Thoracic aorta (tissue), 2 donors: ENCODE measurements at regions not wholly inside any gene's neighbourhood (a gene's known extent, or its start where the extent isn't known, plus 50 kb on each side); places are given as distances from the start of the nearest gene placed in this dataset.

Source experiments
- ATAC-seq: fragments of 150-250 bp; one replicate; pipeline ENCODE4 v1.8.0; 2017; ENCODE audit warnings: low read depth; ENCODE audit not compliant: insufficient number of reproducible peaks, low FRiP score
- DNase-seq: peaks from one replicate; pipeline ENCODE4 v3.0.0-alpha.2; 2020; ENCODE audit warnings: low spot score
- H3K27ac ChIP-seq, 2 donors: fragments of 200-600 bp; sonication (generic); 1 replicate in 1 of 2; 2 replicates in 1 of 2; pipeline ENCODE4 v1.5.1; 2016; ENCODE audit warnings: mild to moderate bottlenecking in 2 of 2, moderate library complexity in 2 of 2
- H3K27me3 ChIP-seq: fragments of 200-600 bp; sonication (generic); replicated peaks from 2 replicates; pipeline ENCODE4 v1.6.0; 2016; ENCODE audit warnings: mild to moderate bottlenecking; ENCODE audit not compliant: insufficient read depth
- H3K36me3 ChIP-seq: fragments of 200-600 bp; sonication (generic); one replicate; pipeline ENCODE4 v1.5.1; 2016
- H3K4me1 ChIP-seq, 2 donors: fragments of 200-600 bp; sonication (generic); 1 replicate in 1 of 2; 2 replicates in 1 of 2; pipeline versions ENCODE4 v1.5.1 to v1.6.0; 2016; ENCODE audit warnings: low read depth in 2 of 2, mild to moderate bottlenecking in 1 of 2; ENCODE audit not compliant: control insufficient read depth in 1 of 2
- H3K4me3 ChIP-seq: fragments of 200-600 bp; sonication (generic); 2 replicates; pipeline ENCODE4 v1.5.1; 2016; ENCODE audit warnings: mild to moderate bottlenecking
- H3K9me3 ChIP-seq: fragments of 200-600 bp; sonication (generic); 2 replicates; pipeline ENCODE4 v1.5.1; 2016
- TF ChIP-seq, protein P1 (sequence below): fragments of 200-600 bp; sonication (generic); IDR thresholded peaks from one replicate; pipeline ENCODE4 v1.5.1; 2019; ENCODE audit warnings: antibody characterized with exemption

DNA sequence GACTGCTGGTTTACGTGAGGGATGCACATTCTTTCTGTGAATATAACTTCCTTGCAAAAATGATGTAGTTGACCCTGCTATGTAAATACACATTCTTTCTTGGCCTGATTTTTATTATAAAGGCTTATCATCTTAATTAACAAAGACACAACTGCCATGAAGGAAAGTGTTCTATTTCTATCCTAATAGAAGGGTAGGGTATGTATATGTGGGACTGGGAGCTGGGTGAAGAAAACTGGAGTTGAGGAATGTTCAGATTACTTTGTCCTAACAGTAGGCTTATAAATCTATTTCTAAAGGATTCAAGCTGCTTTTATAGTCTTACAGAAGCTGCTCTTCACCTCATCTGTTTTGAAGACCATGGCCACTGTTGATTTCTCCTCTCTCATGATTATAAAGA lies 76.5 kb upstream of the RGS17 start:
- Histone ChIP-seq H3K9me3 (no peaks in the 10 kb centered on the region), H3K27me3 (no peaks in the 10 kb centered on the region), H3K4me1 (no peaks in the 10 kb centered on the region), H3K27ac (no peak overlapping the region), H3K4me3 (no peak overlapping the region), H3K36me3 (no peaks in the 10 kb centered on the region)
- ATAC-seq (no peak), DNase-seq (no peak)
- TF ChIP-seq, protein P1, sequence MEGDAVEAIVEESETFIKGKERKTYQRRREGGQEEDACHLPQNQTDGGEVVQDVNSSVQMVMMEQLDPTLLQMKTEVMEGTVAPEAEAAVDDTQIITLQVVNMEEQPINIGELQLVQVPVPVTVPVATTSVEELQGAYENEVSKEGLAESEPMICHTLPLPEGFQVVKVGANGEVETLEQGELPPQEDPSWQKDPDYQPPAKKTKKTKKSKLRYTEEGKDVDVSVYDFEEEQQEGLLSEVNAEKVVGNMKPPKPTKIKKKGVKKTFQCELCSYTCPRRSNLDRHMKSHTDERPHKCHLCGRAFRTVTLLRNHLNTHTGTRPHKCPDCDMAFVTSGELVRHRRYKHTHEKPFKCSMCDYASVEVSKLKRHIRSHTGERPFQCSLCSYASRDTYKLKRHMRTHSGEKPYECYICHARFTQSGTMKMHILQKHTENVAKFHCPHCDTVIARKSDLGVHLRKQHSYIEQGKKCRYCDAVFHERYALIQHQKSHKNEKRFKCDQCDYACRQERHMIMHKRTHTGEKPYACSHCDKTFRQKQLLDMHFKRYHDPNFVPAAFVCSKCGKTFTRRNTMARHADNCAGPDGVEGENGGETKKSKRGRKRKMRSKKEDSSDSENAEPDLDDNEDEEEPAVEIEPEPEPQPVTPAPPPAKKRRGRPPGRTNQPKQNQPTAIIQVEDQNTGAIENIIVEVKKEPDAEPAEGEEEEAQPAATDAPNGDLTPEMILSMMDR = no peak

DNA sequence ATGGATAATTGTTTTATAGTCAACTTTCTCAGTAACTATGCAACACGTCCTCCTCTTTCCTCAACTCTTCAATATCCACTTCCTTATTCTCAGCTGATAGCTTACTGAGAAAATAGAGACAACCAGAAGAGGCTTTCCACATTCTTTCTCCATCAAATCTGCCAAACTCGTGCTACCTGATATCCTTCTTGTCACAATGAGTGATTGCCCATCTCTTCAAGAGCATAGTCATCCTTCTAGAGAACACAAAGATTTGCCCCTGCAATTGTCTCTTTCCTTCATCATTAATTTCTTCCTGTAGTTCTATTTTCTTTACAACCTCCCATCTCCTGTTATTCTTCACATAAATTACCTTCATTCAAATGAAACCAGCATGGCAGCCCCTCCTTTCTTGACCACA lies 75.9 kb upstream of the RGS17 start:
- H3K4me1 ChIP-seq = no peaks in the 10 kb centered on the region
- no peak overlapping the region for H3K4me3 ChIP-seq
- H3K27ac ChIP-seq = no peak overlapping the region
- no peaks in the 10 kb centered on the region for H3K36me3 ChIP-seq
- no peaks in the 10 kb centered on the region for H3K27me3 ChIP-seq
- TF ChIP-seq, protein P1 = no peak
- no peak for ATAC-seq
- DNase-seq = no peak
- H3K9me3 ChIP-seq = no peaks in the 10 kb centered on the region

DNA sequence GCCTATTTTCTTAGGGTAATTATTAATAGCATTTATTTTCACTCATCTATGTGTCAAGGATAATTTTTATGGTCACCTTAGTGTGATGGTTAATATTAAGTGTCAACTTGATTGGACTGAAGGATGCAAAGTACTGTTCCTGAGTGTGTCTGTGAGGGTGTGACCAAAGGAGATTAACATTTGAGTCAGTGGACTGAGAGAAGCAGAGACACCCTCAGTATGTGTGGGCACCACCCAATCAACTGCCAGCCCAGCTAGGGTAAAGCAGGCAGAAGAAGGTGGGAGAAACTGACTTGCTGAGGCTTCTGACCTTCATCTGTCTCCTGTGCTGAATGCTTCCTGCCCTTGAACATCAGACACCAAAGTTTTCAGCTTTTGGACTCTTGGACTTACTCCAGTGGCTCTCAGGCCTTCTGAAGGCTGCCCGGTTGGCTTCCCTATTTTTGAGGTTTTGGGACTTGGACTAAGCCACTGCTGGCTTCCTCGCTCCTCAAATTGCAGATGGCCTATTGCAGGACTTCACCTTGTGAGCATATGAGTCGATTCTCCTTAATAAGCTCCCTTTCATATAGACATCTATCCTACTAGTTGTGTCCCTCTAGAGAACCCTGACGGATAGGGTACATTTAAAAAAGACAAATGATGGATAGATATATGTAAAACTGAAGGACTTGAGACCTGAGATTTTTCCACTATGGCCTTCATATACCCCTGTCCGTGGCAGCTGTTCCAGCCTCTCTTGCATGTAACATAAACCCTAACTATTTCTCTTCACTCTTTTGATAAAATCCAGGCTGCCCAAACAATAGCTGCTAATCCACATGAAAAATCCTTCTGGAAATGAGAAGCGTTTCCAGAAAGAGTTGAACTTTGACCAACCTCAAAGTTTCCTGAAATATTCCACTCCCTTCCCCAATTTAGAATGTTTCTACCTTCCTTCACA lies 62.1 kb upstream of the RGS17 start:
- no peak overlapping the region for H3K4me3 ChIP-seq
- H3K4me1 ChIP-seq = no peaks in the 10 kb centered on the region
- ATAC-seq = no peak
- no peaks in the 10 kb centered on the region for H3K27me3 ChIP-seq
- no peak for DNase-seq
- no peaks in the 10 kb centered on the region for H3K36me3 ChIP-seq
- TF ChIP-seq, protein P1 = no peak
- no peak overlapping the region for H3K27ac ChIP-seq
- H3K9me3 ChIP-seq = no peaks in the 10 kb centered on the region

DNA sequence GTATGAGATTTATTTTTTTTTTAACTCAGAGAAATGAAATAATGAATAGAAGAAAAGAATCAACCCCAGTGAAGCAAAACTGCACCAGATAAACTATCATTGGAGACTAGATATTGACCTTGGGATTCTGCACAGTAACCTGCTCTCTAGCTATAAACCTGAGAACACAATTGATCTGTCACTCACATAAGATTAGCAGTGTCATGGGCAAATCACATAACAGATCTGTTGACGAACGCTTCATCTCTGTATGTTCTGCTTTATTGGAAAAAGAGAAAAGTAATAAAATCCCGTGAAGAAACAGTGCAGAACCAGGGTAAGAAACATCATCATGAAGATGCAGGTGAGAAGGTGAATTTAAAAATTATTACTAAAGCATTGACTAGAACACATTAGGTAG lies 52.8 kb upstream of the RGS17 start:
- H3K36me3 ChIP-seq = no peaks in the 10 kb centered on the region
- H3K4me1 ChIP-seq = no peaks in the 10 kb centered on the region
- H3K9me3 ChIP-seq = no peaks in the 10 kb centered on the region
- ATAC-seq (no peak), DNase-seq (no peak)
- TF ChIP-seq, protein P1 = no peak
- no peak overlapping the region for H3K27ac ChIP-seq
- H3K27me3 ChIP-seq = no peaks in the 10 kb centered on the region
- no peak overlapping the region for H3K4me3 ChIP-seq
